Activated T-helper 1 cell treated with anti-CD3 and anti-CD28 coated beads, Interleukin-12 subunit alpha, Interleukin-12 subunit beta, Interleukin-2, Interleukin-4 antibody, amounts not matched to agents 30 ng/mL and 10 ng/mL and 1 ng/mL, durations not matched to agents 14 hours and 24 hours and 36 hours (primary cell): ENCODE measurements at regions not wholly inside any gene's neighbourhood (a gene's known extent, or its start where the extent isn't known, plus 50 kb on each side); places are given as distances from the start of the nearest gene placed in this dataset.

Experiments
- DNase-seq: peaks from one replicate; pipeline ENCODE4 v3.0.0; 2021; ENCODE audit warnings: low spot score
- H3K27ac Mint-ChIP-seq: one replicate; pipeline ENCODE4 v1.8.0; 2021; ENCODE audit warnings: mild to moderate bottlenecking, mixed read lengths
- H3K27me3 Mint-ChIP-seq: one replicate; pipeline ENCODE4 v1.8.0; 2022; ENCODE audit warnings: mild to moderate bottlenecking, moderate library complexity, mixed read lengths; ENCODE audit not compliant: insufficient read depth
- H3K36me3 Mint-ChIP-seq: one replicate; pipeline ENCODE4 v1.8.0; 2021; ENCODE audit warnings: low read depth, mixed read lengths
- H3K4me1 Mint-ChIP-seq: one replicate; pipeline ENCODE4 v1.8.0; 2021; ENCODE audit warnings: low read depth, mixed read lengths
- H3K4me3 Mint-ChIP-seq: one replicate; pipeline ENCODE4 v1.8.0; 2021; ENCODE audit warnings: mild to moderate bottlenecking, moderate library complexity, mixed read lengths
- H3K9me3 Mint-ChIP-seq: one replicate; pipeline ENCODE4 v1.8.0; 2021; ENCODE audit warnings: mixed read lengths
- intact Hi-C: fragments of 100-400 bp; cut with micrococcal nuclease; formaldehyde crosslinking; loops from one replicate; pipeline ENCODE4 v1.15.1; 2024

- Mint-ChIP-seq H3K36me3 (no peaks in the 10 kb centered on the region), H3K27ac (no peak overlapping the region), H3K27me3 (no peaks in the 10 kb centered on the region), H3K4me1 (no peaks in the 10 kb centered on the region), H3K9me3 (no peaks in the 10 kb centered on the region), H3K4me3 (no peak overlapping the region)
- intact Hi-C loops: no loop called here
- no peak for DNase-seq
Observed at GRCh38 chr4:134375775-134376174, 174.2 kb upstream of the PABPC4L start.

GRCh38 chr4:134365852-134366251 lies 164.3 kb upstream of the PABPC4L start:
- H3K4me1 Mint-ChIP-seq: no peaks in the 10 kb centered on the region
- H3K27me3 Mint-ChIP-seq: no peaks in the 10 kb centered on the region
- DNase-seq: no peak
- H3K4me3 Mint-ChIP-seq: no peak overlapping the region
- no peaks in the 10 kb centered on the region for H3K9me3 Mint-ChIP-seq
- H3K36me3 Mint-ChIP-seq: no peaks in the 10 kb centered on the region
- no peak overlapping the region for H3K27ac Mint-ChIP-seq
- intact Hi-C loops: no loop called here

GRCh38 chr4:134364928-134365327 lies 163.3 kb upstream of the PABPC4L start:
- no peak overlapping the region for H3K27ac Mint-ChIP-seq
- no peaks in the 10 kb centered on the region for H3K27me3 Mint-ChIP-seq
- H3K36me3 Mint-ChIP-seq: no peaks in the 10 kb centered on the region
- no peaks in the 10 kb centered on the region for H3K4me1 Mint-ChIP-seq
- H3K9me3 Mint-ChIP-seq: no peaks in the 10 kb centered on the region
- intact Hi-C loops: no loop called here
- H3K4me3 Mint-ChIP-seq: no peak overlapping the region
- DNase-seq: no peak

GRCh38 chr4:134345244-134345643 lies 143.7 kb upstream of the PABPC4L start:
- Mint-ChIP-seq H3K36me3 (no peaks in the 10 kb centered on the region), H3K27me3 (no peaks in the 10 kb centered on the region), H3K9me3 (peaks cover 5% of the 10 kb centered on the region), H3K4me3 (no peak overlapping the region), H3K4me1 (no peaks in the 10 kb centered on the region), H3K27ac (no peak overlapping the region)
- intact Hi-C loops: no loop called here
- DNase-seq: no peak

GRCh38 chr4:134343656-134344055 lies 142.1 kb upstream of the PABPC4L start:
- DNase-seq: no peak
- Mint-ChIP-seq H3K27ac (no peak overlapping the region), H3K36me3 (no peaks in the 10 kb centered on the region), H3K4me3 (no peak overlapping the region), H3K9me3 (peaks cover 5% of the 10 kb centered on the region), H3K27me3 (no peaks in the 10 kb centered on the region), H3K4me1 (no peaks in the 10 kb centered on the region)
- intact Hi-C loops: no loop called here

GRCh38 chr4:134343081-134343480 lies 141.5 kb upstream of the PABPC4L start:
- intact Hi-C loops: no loop called here
- Mint-ChIP-seq H3K27me3 (no peaks in the 10 kb centered on the region), H3K36me3 (no peaks in the 10 kb centered on the region), H3K27ac (no peak overlapping the region), H3K4me1 (no peaks in the 10 kb centered on the region), H3K9me3 (peaks cover 5% of the 10 kb centered on the region), H3K4me3 (no peak overlapping the region)
- DNase-seq: no peak

GRCh38 chr4:134337574-134337973 lies 136.0 kb upstream of the PABPC4L start:
- intact Hi-C loops: no loop called here
- H3K9me3 Mint-ChIP-seq: no peaks in the 10 kb centered on the region
- H3K4me1 Mint-ChIP-seq: no peaks in the 10 kb centered on the region
- no peak overlapping the region for H3K4me3 Mint-ChIP-seq
- no peaks in the 10 kb centered on the region for H3K27me3 Mint-ChIP-seq
- DNase-seq: no peak
- no peaks in the 10 kb centered on the region for H3K36me3 Mint-ChIP-seq
- no peak overlapping the region for H3K27ac Mint-ChIP-seq

GRCh38 chr4:134328741-134329140 lies 127.2 kb upstream of the PABPC4L start:
- Mint-ChIP-seq H3K4me1 (no peaks in the 10 kb centered on the region), H3K27ac (no peak overlapping the region), H3K4me3 (no peak overlapping the region), H3K36me3 (no peaks in the 10 kb centered on the region), H3K9me3 (no peaks in the 10 kb centered on the region), H3K27me3 (no peaks in the 10 kb centered on the region)
- intact Hi-C loops: no loop called here
- DNase-seq: no peak

GRCh38 chr4:134327274-134328122 lies 125.9 kb upstream of the PABPC4L start:
- no peaks in the 10 kb centered on the region for H3K4me1 Mint-ChIP-seq
- no peak overlapping the region for H3K27ac Mint-ChIP-seq
- intact Hi-C loops: no loop called here
- DNase-seq: no peak
- H3K4me3 Mint-ChIP-seq: no peak overlapping the region
- no peaks in the 10 kb centered on the region for H3K27me3 Mint-ChIP-seq
- no peaks in the 10 kb centered on the region for H3K9me3 Mint-ChIP-seq
- no peaks in the 10 kb centered on the region for H3K36me3 Mint-ChIP-seq

- no peaks in the 10 kb centered on the region for H3K27me3 Mint-ChIP-seq
- no peak for DNase-seq
- H3K9me3 Mint-ChIP-seq: no peaks in the 10 kb centered on the region
- no peaks in the 10 kb centered on the region for H3K4me1 Mint-ChIP-seq
- H3K4me3 Mint-ChIP-seq: no peak overlapping the region
- H3K27ac Mint-ChIP-seq: no peak overlapping the region
- intact Hi-C loops: no loop called here
- no peaks in the 10 kb centered on the region for H3K36me3 Mint-ChIP-seq
Observed at GRCh38 chr4:134326866-134327265, 125.3 kb upstream of the PABPC4L start.

GRCh38 chr4:134324179-134324578 lies 122.6 kb upstream of the PABPC4L start:
- Mint-ChIP-seq H3K27ac (no peak overlapping the region), H3K27me3 (no peaks in the 10 kb centered on the region), H3K9me3 (peaks cover 4% of the 10 kb centered on the region), H3K4me1 (no peaks in the 10 kb centered on the region), H3K36me3 (no peaks in the 10 kb centered on the region), H3K4me3 (no peak overlapping the region)
- DNase-seq: no peak
- intact Hi-C loops: no loop called here

- no peaks in the 10 kb centered on the region for H3K27me3 Mint-ChIP-seq
- H3K4me3 Mint-ChIP-seq: no peak overlapping the region
- H3K9me3 Mint-ChIP-seq: peaks cover 9% of the 10 kb centered on the region
- no peaks in the 10 kb centered on the region for H3K36me3 Mint-ChIP-seq
- intact Hi-C loops: no loop called here
- no peak for DNase-seq
- H3K4me1 Mint-ChIP-seq: no peaks in the 10 kb centered on the region
- no peak overlapping the region for H3K27ac Mint-ChIP-seq
Observed at GRCh38 chr4:134320048-134320447, 118.5 kb upstream of the PABPC4L start.

- Mint-ChIP-seq H3K36me3 (no peaks in the 10 kb centered on the region), H3K4me1 (no peaks in the 10 kb centered on the region), H3K27ac (no peak overlapping the region), H3K4me3 (no peak overlapping the region), H3K9me3 (peaks cover 2% of the 10 kb centered on the region), H3K27me3 (no peaks in the 10 kb centered on the region)
- intact Hi-C loops: no loop called here
- DNase-seq: no peak
Observed at GRCh38 chr4:134313591-134313990, 112.0 kb upstream of the PABPC4L start.

- Mint-ChIP-seq H3K27ac (no peak overlapping the region), H3K27me3 (no peaks in the 10 kb centered on the region), H3K4me1 (no peaks in the 10 kb centered on the region), H3K9me3 (no peaks in the 10 kb centered on the region), H3K36me3 (no peaks in the 10 kb centered on the region), H3K4me3 (no peak overlapping the region)
- intact Hi-C loops: no loop called here
- no peak for DNase-seq
Observed at GRCh38 chr4:134309715-134310114, 108.1 kb upstream of the PABPC4L start.
